ENCODE measurements at regions not wholly inside any gene's neighbourhood (a gene's known extent, or its start where the extent isn't known, plus 50 kb on each side); places are given as distances from the start of the nearest gene placed in this dataset.

- Mint-ChIP-seq H3K27me3 (ENCODE audit: low read depth, poor library complexity) (no peaks in the 10 kb centered on the region), H3K4me1 (no peaks in the 10 kb centered on the region), H3K4me3 (no peak overlapping the region), H3K36me3 (ENCODE audit: low read depth) (no peaks in the 10 kb centered on the region), H3K9me3 (peaks cover 7% of the 10 kb centered on the region), H3K27ac (no peak overlapping the region)
- TF ChIP-seq CTCF (IDR thresholded peaks at IDR 0.05), result no peak
- no peak for DNase-seq
These were observed 124.3 kb downstream of the MRPS30 start for GRCh38 chr5:44932922-44933585.

GRCh38 chr5:44933686-44934085 is 124.9 kb downstream of the MRPS30 start:
- H3K27me3 Mint-ChIP-seq (ENCODE audit: low read depth, poor library complexity), result no peaks in the 10 kb centered on the region
- H3K4me1 Mint-ChIP-seq, result no peaks in the 10 kb centered on the region
- peaks cover 7% of the 10 kb centered on the region for H3K9me3 Mint-ChIP-seq
- no peak overlapping the region for H3K4me3 Mint-ChIP-seq
- DNase-seq, result no peak
- TF ChIP-seq CTCF (IDR thresholded peaks at IDR 0.05), result no peak
- no peak overlapping the region for H3K27ac Mint-ChIP-seq
- H3K36me3 Mint-ChIP-seq (ENCODE audit: low read depth), result no peaks in the 10 kb centered on the region

- DNase-seq, result no peak
- H3K4me1 Mint-ChIP-seq, result no peaks in the 10 kb centered on the region
- H3K36me3 Mint-ChIP-seq (ENCODE audit: low read depth), result no peaks in the 10 kb centered on the region
- H3K27ac Mint-ChIP-seq, result no peak overlapping the region
- H3K27me3 Mint-ChIP-seq (ENCODE audit: low read depth, poor library complexity), result peaks cover 3% of the 10 kb centered on the region
- peaks cover 13% of the 10 kb centered on the region for H3K9me3 Mint-ChIP-seq
- peak; percentile 13 for TF ChIP-seq CTCF (IDR thresholded peaks at IDR 0.05)
- no peak overlapping the region for H3K4me3 Mint-ChIP-seq
These were observed 126.5 kb downstream of the MRPS30 start for GRCh38 chr5:44935262-44935661.

DNA sequence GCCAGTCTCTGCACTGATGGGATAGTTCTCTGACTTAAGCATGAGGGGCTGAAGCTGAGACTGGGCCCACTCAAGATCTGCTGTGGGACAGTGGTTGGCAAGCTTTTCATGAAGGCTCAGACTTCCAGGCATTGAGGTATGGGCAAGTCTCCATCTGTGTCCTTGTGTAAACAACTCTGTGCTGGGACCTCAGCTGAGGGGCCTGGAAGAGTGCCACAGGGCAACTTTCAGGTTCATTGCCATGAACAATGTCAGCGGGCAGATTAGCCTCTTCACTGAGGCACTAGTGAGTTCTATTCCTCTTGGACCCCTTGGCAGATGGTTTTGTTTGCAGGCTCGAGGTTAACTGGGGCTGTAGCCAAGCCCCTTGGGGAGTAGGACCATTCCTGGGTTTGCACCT is 127.1 kb downstream of the MRPS30 start:
- Mint-ChIP-seq H3K27me3 (ENCODE audit: low read depth, poor library complexity) (peaks cover 3% of the 10 kb centered on the region), H3K4me1 (no peaks in the 10 kb centered on the region), H3K9me3 (peaks cover 13% of the 10 kb centered on the region), H3K27ac (no peak overlapping the region), H3K4me3 (no peak overlapping the region), H3K36me3 (ENCODE audit: low read depth) (no peaks in the 10 kb centered on the region)
- TF ChIP-seq CTCF (IDR thresholded peaks at IDR 0.05), result no peak
- DNase-seq, result no peak

DNA sequence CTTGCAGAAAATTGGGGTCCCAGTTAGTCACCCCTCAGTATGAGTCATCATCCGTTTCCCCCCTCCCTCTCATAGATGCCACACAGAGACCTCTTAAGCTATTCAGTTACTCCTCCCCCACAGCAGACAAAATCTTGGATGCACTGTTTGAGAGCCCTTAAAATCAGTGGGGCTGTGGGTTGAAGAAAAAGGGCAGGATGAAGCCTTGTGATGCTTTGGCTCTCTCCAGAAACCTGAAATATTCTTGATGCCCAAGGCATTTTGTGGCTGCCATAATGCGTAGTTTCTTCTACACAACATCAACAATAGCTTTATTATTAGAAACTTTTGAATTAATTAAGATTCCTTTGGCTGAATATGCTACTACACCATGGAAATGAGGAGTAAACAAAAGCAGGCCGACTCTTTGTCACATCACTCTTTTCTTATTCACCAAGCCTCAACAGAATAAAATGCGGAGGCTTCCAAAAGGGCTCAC is 133.8 kb downstream of the MRPS30 start:
- Mint-ChIP-seq H3K36me3 (ENCODE audit: low read depth) (no peaks in the 10 kb centered on the region), H3K4me1 (peaks cover 12% of the 10 kb centered on the region), H3K9me3 (peaks cover 5% of the 10 kb centered on the region), H3K4me3 (no peak overlapping the region), H3K27me3 (ENCODE audit: low read depth, poor library complexity) (peaks cover 3% of the 10 kb centered on the region), H3K27ac (no peak overlapping the region)
- no peak for TF ChIP-seq CTCF (IDR thresholded peaks at IDR 0.05)
- no peak for DNase-seq

DNA sequence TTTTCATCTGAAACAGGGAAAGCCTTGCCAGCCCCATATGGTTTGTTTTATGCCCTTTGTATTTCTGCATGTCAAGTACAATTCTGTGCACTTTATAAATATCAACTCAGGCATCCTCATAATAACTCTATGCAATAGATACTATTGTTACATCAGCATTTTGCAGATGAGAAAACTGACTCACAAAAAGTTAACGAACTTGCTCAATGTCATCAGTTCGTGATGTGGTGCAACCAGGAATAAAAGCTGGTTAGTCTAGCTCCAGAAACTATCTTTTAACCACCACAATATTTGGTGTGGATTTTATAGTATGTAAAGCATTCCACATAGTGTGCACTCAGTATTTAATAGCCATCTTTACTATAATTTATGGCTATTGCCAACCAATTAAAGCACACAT is 134.9 kb downstream of the MRPS30 start:
- H3K36me3 Mint-ChIP-seq (ENCODE audit: low read depth), result no peaks in the 10 kb centered on the region
- H3K27me3 Mint-ChIP-seq (ENCODE audit: low read depth, poor library complexity), result peaks cover 3% of the 10 kb centered on the region
- TF ChIP-seq CTCF (IDR thresholded peaks at IDR 0.05), result no peak
- H3K27ac Mint-ChIP-seq, result no peak overlapping the region
- peaks cover 5% of the 10 kb centered on the region for H3K9me3 Mint-ChIP-seq
- H3K4me1 Mint-ChIP-seq, result peaks cover 12% of the 10 kb centered on the region
- DNase-seq, result no peak
- H3K4me3 Mint-ChIP-seq, result no peak overlapping the region
